GM12874 (cell line): ENCODE measurements at regions not wholly inside any gene's neighbourhood (a gene's known extent, or its start where the extent isn't known, plus 50 kb on each side); places are given as distances from the start of the nearest gene placed in this dataset.

ENCODE experiments used
- CTCF ChIP-seq: IDR thresholded peaks from 2 replicates; pipeline ENCODE4 v1.5.1; 2011; ENCODE audit warnings: low read depth, mild to moderate bottlenecking, control low read depth, low read length, moderate library complexity; ENCODE audit not compliant: insufficient read depth

DNA sequence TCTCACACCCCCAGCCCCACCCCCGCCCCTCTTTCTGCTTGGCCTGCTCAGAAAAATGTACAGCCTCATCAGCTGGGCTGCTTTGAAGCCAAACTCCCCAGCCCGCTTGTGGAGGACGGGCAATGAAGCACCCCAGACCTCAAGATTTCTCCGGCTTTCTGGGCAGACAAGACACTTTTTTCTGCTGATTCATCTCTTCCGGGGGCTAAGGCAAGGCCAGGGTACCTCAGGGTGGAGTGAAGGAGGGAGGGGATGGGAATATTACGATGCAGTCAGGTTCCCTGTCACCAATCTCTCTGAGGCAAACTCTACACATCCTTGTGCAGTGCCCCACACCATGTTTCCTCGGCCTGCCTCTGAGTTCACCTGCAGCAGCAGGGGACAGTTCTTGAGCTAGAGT lies 66.9 kb upstream of the ATP6AP2 start:
- no peak for TF ChIP-seq CTCF

GRCh38 chrX:40513012-40513411 lies 67.8 kb upstream of the ATP6AP2 start:
- no peak for TF ChIP-seq CTCF

GRCh38 chrX:40511258-40511657 lies 69.5 kb upstream of the ATP6AP2 start:
- no peak for TF ChIP-seq CTCF

DNA sequence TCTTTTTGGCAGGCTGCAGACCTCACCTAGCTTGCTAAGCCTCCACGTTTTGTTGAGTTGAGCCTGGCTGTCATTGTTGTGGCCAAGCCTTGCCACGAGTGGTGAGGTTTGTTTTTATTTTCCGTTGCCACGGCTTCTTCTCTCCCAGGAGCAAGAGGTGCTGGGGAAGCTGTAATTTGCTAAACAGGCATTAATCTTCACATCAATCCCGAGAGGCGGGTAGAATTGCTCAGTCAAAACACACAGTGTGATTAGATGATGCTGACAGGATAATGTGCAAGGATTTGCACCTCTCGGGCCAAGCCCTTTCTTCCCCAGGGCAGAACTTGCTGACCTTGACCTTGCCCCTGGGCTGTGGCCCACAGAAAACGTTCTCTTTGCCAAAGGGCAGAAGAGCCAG lies 72.2 kb upstream of the ATP6AP2 start:
- no peak for TF ChIP-seq CTCF

GRCh38 chrX:40506201-40506985 lies 74.4 kb upstream of the ATP6AP2 start:
- TF ChIP-seq CTCF = no peak

DNA sequence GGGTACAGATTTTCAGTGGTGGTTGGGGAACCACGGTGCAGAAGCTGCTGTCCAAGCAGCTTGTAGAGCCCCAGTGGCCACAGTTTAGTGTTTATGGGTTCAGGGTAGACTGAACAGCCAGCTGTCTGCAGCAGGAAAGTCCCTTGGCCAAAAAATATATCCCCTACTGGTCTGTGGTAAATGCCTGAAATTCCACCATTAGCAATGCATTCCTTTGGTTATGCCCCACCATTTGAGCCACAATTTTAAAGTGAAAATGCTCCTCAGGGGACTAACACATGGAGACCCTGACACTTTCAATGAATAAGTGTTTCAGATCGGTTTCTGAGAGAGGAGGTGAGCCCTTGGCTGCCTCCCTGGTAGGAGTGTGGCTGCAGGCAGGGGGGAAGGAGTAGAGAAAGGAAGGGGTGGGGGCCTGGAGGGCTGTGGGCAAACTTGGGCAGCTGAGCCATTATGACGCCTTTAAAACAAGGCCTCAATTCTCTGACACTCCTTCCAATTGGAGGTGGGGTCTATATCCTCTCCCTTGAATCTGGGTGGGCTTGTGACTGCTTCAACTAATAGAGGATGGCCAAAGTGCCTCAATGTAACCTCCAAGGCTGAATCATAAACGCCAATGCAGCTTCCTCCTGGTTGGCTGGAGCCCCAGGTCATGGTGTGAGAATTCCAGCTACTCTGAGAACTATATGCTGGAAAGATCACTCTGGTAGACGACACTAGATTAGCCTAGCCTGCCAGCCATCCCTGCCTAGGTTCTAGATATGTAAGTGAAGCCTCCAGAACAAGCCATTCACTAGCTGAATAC lies 75.8 kb upstream of the ATP6AP2 start:
- no peak for TF ChIP-seq CTCF

DNA sequence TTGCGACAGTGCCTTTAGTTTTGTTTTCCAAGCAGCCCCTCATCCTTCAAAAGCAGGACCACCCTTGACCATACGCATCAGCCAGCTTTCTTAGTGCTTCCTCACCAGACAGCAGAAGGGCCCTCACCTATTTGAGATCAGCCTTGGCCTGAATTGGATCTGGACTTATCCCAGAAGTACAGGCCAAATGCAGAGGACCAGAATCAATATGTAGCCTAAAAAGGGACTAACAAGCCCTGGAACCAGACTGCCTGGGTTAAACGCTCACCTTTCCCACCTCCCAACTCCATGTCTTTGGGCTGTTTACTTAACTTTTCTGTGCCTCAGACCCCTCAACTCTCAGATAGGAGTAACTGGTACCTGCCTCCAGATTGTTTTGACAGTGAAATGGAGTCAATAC lies 77.7 kb upstream of the ATP6AP2 start:
- no peak for TF ChIP-seq CTCF
